ENCODE measurements at regions not wholly inside any gene's neighbourhood (a gene's known extent, or its start where the extent isn't known, plus 50 kb on each side); places are given as distances from the start of the nearest gene placed in this dataset.

DNA sequence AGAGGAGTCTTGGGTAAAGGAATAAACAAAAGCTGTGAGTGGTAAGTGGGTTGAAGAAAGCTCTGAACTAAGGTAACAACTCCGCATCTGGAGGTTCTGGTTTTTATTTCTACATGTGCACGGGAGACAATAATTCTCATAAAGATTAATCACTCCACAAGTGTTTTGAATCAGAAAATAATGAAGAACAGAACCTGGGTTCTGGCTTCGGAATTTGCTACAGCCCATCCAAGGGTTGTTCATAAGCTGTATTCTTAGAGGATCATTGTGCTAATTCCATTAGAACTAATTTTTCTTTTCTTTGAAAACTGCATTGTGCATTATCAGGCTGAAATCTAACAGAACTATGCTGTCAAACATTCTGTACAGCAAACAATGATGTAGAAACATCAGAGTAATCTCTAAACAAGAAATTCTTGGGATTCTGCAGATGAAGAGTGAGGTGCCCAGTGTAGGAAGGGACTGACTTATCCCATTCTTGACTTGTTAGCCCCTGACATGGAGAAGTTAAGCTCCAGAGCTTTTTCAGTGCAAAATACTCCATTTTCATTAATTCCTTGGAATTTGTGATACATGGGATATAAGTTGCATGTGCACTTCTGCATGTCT lies 368.2 kb downstream of the COG6 start:
- TF ChIP-seq POLR2A (IDR thresholded peaks at IDR 0.05): no peak
- no peak for TF ChIP-seq CTCF (IDR thresholded peaks at IDR 0.05)
